ACC112 (cell line): ENCODE measurements at regions not wholly inside any gene's neighbourhood (a gene's known extent, or its start where the extent isn't known, plus 50 kb on each side); places are given as distances from the start of the nearest gene placed in this dataset.

Experiments used
- H2AFZ ChIP-seq: fragments of 200-600 bp; sonication (generic); one replicate; pipeline ENCODE4 v1.6.0; 2017; ENCODE audit warnings: antibody characterized with exemption, low read length; ENCODE audit not compliant: unreplicated experiment
- H3K27ac ChIP-seq: fragments of 200-600 bp; sonication (generic); 2 replicates; pipeline ENCODE4 v1.5.1; 2014; ENCODE audit warnings: low read depth, mild to moderate bottlenecking, antibody characterized with exemption, low read length, moderate library complexity
- H3K27me3 ChIP-seq: fragments of 200-600 bp; sonication (generic); 2 replicates; pipeline ENCODE4 v1.6.1; 2014; ENCODE audit warnings: mild to moderate bottlenecking, antibody characterized with exemption, low read length, moderate library complexity, mixed read lengths; ENCODE audit not compliant: insufficient read depth
- H3K36me3 ChIP-seq: fragments of 200-600 bp; sonication (generic); 2 replicates; pipeline ENCODE4 v1.6.1; 2016; ENCODE audit warnings: mild to moderate bottlenecking, antibody characterized with exemption, low read length, moderate library complexity, mixed read lengths; ENCODE audit not compliant: insufficient read depth
- H3K4me1 ChIP-seq: fragments of 200-600 bp; sonication (generic); one replicate; pipeline ENCODE4 v1.6.1; 2016; ENCODE audit warnings: low read length, mixed read lengths; ENCODE audit not compliant: insufficient read depth, unreplicated experiment, control insufficient read depth
- H3K4me3 ChIP-seq: fragments of 200-600 bp; sonication (generic); 2 replicates; pipeline ENCODE4 v1.5.1; 2014; ENCODE audit warnings: mild to moderate bottlenecking, low read depth, low read length
- H3K79me2 ChIP-seq: fragments of 200-600 bp; sonication (generic); one replicate; pipeline ENCODE4 v1.6.0; 2016; ENCODE audit warnings: low read length; ENCODE audit not compliant: control insufficient read depth, unreplicated experiment, insufficient read depth

DNA sequence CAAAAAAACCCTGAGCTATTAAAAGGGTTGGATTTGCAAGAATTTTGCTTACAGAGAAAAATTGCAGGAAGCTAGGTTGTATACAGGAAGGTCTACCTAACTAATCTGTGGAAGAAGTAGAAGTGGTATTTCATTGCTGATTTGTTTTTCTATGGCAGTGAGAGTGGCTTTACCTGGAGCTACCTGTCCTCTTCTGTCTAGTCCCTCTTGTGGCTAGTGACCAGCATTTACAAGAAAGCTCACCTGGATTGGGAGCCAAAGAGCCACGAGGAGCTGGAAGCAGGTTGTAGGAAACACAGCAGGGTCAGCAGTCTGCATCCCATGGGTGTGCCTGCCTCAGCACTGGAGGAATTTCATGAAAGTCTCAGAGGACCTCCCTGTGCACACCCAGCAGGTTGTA, 120.3 kb upstream of the RALGAPA2 start:
- no peak overlapping the region for H2AFZ ChIP-seq
- H3K4me3 ChIP-seq = no peak overlapping the region
- peaks cover 18% of the 10 kb centered on the region for H3K27me3 ChIP-seq
- H3K79me2 ChIP-seq = no peaks in the 10 kb centered on the region
- no peaks in the 10 kb centered on the region for H3K36me3 ChIP-seq
- no peak overlapping the region for H3K27ac ChIP-seq
- no peaks in the 10 kb centered on the region for H3K4me1 ChIP-seq

DNA sequence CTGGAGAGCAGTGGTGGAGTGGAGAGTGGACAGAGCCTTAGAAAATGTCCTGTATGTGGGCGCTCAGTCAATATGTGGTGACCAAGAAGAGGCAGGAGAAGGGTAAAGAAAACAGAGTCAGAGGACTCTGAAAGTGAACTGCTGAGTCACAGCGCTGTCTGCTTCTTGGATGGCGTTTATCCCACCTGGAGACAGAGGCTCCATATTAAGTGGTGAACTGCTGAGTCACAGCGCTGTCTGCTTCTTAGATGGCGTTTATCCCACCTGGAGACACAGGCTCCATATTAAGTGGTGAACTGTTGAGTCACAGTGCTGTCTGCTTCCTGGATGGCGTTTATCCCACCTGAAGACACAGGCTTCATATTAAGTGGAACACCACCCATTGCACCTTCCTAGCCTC, 119.3 kb upstream of the RALGAPA2 start:
- no peak overlapping the region for H3K4me3 ChIP-seq
- H3K36me3 ChIP-seq = no peaks in the 10 kb centered on the region
- no peaks in the 10 kb centered on the region for H3K4me1 ChIP-seq
- H3K27ac ChIP-seq = no peak overlapping the region
- H2AFZ ChIP-seq = no peak overlapping the region
- H3K79me2 ChIP-seq = no peaks in the 10 kb centered on the region
- H3K27me3 ChIP-seq = peaks cover 25% of the 10 kb centered on the region

- Histone ChIP-seq H3K4me3 (no peak overlapping the region), H3K4me1 (no peaks in the 10 kb centered on the region), H3K27me3 (peaks cover 22% of the 10 kb centered on the region), H3K79me2 (no peaks in the 10 kb centered on the region), H3K27ac (no peak overlapping the region), H3K36me3 (no peaks in the 10 kb centered on the region), H2AFZ (no peak overlapping the region)
Observed at GRCh38 chr20:20829681-20830080, 117.2 kb upstream of the RALGAPA2 start.

DNA sequence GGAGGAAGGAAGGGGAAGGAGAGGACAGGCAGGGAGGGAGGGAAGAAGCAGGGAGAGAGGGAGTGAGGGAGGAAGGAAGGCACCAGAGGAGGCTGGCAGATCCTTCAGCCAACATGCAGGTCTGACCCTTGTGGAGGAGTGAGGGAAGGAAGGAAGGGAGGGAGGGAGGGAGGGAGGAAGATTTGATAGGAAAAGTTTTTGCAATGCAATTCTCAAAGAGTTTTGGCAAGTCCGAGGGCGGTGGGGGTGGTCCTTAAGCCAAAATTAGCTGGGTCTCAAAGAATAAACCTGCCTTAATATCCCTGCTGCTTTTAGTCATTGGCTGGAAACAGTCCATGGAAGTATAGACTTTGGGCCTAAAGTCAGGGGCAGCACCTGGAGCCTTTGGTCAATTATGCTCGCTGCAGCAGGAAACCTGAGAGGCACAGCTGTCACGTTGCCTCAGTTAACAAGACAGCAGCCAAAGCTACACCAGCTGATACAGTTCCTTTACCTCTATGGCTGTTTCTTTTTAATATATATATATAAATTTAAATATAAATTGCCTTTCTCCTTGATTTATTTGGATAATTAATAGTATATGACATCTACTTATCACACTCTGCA, 115.7 kb upstream of the RALGAPA2 start:
- Histone ChIP-seq H3K4me1 (no peaks in the 10 kb centered on the region), H3K36me3 (no peaks in the 10 kb centered on the region), H3K27me3 (peaks cover 21% of the 10 kb centered on the region), H3K4me3 (no peak overlapping the region), H2AFZ (no peak overlapping the region), H3K79me2 (no peaks in the 10 kb centered on the region), H3K27ac (no peak overlapping the region)

DNA sequence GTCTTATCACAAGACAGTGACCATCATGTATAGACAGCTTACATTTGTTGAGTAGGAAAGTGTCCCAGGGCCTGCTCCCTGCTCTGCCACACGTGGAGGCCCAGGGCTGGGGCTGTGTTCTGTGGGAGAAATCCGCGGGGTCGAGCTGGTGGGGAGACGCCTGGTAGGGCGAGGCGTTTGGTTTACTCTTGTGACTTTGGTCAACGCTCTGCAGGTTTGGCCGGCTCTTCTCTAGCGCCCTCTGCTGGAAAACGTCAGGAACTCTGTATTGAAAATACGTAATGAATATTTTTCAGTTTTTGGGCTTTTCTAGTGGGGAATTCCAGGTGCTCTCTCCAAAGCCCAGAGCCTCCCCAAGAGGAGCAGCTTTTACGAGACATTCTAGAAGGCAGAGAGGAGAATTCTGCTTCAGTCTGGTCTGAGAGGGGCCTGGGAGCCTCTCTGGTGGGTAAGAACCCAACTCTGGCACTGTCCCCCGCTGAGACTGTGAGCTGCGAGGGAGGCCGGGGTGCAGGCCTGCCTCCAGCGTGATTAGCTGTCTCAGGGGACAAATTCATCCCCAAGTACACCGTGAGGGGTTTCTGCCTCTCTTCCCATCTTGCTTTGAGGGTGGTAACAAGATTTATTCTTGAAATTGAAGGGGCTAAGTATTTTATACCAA, 112.6 kb upstream of the RALGAPA2 start:
- no peak overlapping the region for H3K27ac ChIP-seq
- no peaks in the 10 kb centered on the region for H3K79me2 ChIP-seq
- H3K36me3 ChIP-seq = no peaks in the 10 kb centered on the region
- H3K4me1 ChIP-seq = no peaks in the 10 kb centered on the region
- H2AFZ ChIP-seq = peak overlapping the region; percentile 1
- no peak overlapping the region for H3K4me3 ChIP-seq
- H3K27me3 ChIP-seq = peaks cover 40% of the 10 kb centered on the region

DNA sequence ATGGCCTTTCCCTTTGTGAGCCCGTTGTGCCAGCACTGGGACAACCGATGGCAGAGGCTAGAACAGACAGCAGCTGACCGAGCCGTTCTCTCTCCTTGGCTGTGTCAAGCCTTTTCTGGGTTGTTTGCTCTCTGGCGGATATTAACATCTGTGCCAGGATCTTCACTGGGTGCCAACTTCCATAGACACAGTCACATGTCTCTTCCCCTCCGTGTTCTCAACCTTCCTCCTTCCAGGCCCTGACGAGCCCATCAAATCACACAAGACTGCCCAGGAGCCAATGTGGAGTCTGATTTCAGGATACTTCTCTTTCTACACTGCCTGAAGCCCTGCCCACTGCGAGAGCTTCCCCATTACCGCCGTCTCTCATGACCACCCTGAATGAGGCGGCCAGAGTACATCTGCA, 111.0 kb upstream of the RALGAPA2 start:
- H3K36me3 ChIP-seq = no peaks in the 10 kb centered on the region
- H2AFZ ChIP-seq = no peak overlapping the region
- no peaks in the 10 kb centered on the region for H3K79me2 ChIP-seq
- no peak overlapping the region for H3K27ac ChIP-seq
- no peak overlapping the region for H3K4me3 ChIP-seq
- peaks cover 40% of the 10 kb centered on the region for H3K27me3 ChIP-seq
- no peaks in the 10 kb centered on the region for H3K4me1 ChIP-seq

DNA sequence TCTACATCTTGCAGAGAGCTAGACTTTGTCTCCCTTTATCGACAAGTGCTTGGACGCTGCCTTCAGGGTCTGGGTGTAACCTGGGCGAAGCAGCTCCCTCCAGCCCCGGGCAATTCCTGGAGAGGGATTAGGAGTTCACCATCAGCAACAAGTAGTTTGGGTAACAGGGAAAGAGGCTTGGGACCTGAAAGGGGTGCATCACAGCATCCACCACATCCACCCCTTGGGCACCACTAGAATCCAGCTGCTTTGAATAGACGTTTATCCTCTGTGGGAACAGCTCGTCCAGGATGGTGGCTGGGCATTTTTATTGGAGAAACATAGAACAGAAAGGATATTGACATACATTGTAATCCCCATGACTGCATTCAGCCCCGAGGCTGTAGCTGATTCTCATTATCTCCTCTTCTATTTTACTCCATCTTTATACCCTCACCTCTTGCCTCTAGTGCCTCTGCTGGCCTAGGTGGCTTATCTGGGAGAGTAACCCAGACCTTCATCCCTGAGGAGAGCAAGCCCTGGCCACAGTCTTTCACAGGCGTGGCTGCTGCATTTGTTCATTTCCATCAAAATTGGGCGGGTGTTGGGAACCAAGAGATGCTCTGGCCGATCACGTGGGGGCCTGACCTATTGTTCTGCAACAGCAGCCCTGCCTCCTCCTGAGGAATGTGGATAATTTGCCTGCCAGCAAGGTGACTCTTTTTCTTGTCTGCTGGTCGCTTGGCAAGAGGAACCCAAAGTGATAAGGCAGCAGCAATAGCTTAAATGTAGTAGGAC, 109.2 kb upstream of the RALGAPA2 start:
- H3K4me3 ChIP-seq = no peak overlapping the region
- peaks cover 41% of the 10 kb centered on the region for H3K27me3 ChIP-seq
- no peaks in the 10 kb centered on the region for H3K79me2 ChIP-seq
- no peak overlapping the region for H2AFZ ChIP-seq
- no peaks in the 10 kb centered on the region for H3K4me1 ChIP-seq
- no peak overlapping the region for H3K27ac ChIP-seq
- no peaks in the 10 kb centered on the region for H3K36me3 ChIP-seq

- Histone ChIP-seq H3K27me3 (peaks cover 44% of the 10 kb centered on the region; the same call in 1 of the 2 replicates), H3K4me1 (no peaks in the 10 kb centered on the region), H3K4me3 (no peak overlapping the region), H2AFZ (no peak overlapping the region), H3K36me3 (no peaks in the 10 kb centered on the region), H3K27ac (no peak overlapping the region), H3K79me2 (no peaks in the 10 kb centered on the region)
Observed at GRCh38 chr20:20820785-20821483, 108.5 kb upstream of the RALGAPA2 start.

DNA sequence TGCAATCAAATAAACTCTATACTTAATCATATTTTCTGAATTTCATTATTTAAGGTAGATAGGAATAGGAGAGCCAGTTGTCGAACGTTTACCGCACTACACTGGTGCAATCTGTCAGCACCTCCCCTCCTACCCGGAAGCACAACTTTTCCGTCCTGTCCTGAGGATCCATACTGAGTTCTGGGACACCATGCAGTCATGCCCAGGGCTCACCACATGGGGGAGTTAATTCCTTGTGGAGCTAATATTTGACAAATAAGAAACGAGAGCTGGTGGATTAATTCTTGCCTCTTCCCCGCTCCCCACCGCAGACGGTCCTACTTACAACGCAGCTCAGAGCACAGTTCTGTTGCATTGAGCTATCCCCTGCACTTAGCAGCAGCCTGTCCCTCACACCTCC, 107.7 kb upstream of the RALGAPA2 start:
- Histone ChIP-seq H3K36me3 (no peaks in the 10 kb centered on the region), H3K27ac (no peak overlapping the region), H3K27me3 (peaks cover 47% of the 10 kb centered on the region; the same call in 1 of the 2 replicates), H2AFZ (no peak overlapping the region), H3K4me3 (no peak overlapping the region), H3K4me1 (no peaks in the 10 kb centered on the region), H3K79me2 (no peaks in the 10 kb centered on the region)

GRCh38 chr20:20816969-20817755, 104.7 kb upstream of the RALGAPA2 start:
- Histone ChIP-seq H3K4me3 (no peak overlapping the region), H3K27me3 (peaks cover 40% of the 10 kb centered on the region; the same call in 1 of the 2 replicates), H3K27ac (no peak overlapping the region), H3K79me2 (no peaks in the 10 kb centered on the region), H3K4me1 (no peaks in the 10 kb centered on the region), H2AFZ (no peak overlapping the region), H3K36me3 (no peaks in the 10 kb centered on the region)
